ENCODE measurements at regions not wholly inside any gene's neighbourhood (a gene's known extent, or its start where the extent isn't known, plus 50 kb on each side); places are given as distances from the start of the nearest gene placed in this dataset.

DNA sequence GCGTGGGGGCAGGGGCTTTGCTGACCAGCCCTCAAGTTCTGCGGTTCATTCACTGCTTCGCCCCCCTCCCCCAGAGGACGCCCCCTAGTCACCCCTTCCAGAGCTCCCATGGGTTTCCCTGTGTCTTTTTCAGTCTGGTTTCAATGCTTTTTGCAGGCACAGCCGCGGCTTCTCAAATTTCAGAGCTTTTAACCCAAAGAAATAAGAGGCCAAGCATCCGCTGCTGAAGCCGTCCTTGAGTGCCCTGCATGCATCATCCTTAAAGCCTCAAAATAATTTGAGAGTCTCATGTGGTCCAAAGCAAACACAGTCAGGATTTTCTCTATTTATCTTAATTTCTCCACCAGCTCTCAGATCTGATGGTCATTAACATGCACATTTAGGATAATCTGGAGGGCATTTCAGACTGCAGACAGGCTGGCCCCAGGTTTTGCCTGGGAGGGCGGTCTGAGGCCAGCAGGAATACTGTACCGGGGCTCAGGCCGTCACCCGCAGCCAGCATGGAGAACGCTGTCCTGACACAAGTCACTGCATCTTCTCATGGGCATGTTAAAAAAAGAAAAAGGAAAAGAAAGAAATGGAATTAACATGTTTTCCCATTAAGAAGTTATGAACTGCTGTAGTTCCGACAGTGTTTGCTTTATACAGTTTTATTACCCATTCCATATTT is 420.8 kb upstream of the IRX4 start:
- Histone ChIP-seq H3K4me3 (ENCODE audit: insufficient read depth, low read length, poor library complexity, severe bottlenecking) (no peak overlapping the region), H2AFZ (ENCODE audit: low read depth, low read length, severe bottlenecking) (no peak overlapping the region), H3K27me3 (ENCODE audit: low read length) (0 out of 2 replicates have a peak, but pooled peaks cover 3% of the 10 kb centered on the region), H3K9me3 (ENCODE audit: insufficient read depth, low read length) (no peaks in the 10 kb centered on the region), H4K20me1 (ENCODE audit: low read depth, low read length) (no peaks in the 10 kb centered on the region), H3K9ac (ENCODE audit: low read length) (no peak overlapping the region), H3K4me2 (ENCODE audit: low read depth, low read length, poor library complexity, severe bottlenecking) (no peak overlapping the region), H3K36me3 (ENCODE audit: low read length) (no peaks in the 10 kb centered on the region), H3K79me2 (ENCODE audit: insufficient read depth, low read length) (no peaks in the 10 kb centered on the region), H3F3A (ENCODE audit: insufficient read depth) (no peaks in the 10 kb centered on the region), H3K27ac (ENCODE audit: low read depth, low read length) (no peak overlapping the region), H3K9me2 (replicated peaks; ENCODE audit: insufficient read depth, low read length) (no peaks in the 10 kb centered on the region)
- no peak for TF ChIP-seq EZH2phosphoT487 (conservative IDR thresholded peaks at IDR 0.05; ENCODE audit: low read length)
- TF ChIP-seq, protein P1, sequence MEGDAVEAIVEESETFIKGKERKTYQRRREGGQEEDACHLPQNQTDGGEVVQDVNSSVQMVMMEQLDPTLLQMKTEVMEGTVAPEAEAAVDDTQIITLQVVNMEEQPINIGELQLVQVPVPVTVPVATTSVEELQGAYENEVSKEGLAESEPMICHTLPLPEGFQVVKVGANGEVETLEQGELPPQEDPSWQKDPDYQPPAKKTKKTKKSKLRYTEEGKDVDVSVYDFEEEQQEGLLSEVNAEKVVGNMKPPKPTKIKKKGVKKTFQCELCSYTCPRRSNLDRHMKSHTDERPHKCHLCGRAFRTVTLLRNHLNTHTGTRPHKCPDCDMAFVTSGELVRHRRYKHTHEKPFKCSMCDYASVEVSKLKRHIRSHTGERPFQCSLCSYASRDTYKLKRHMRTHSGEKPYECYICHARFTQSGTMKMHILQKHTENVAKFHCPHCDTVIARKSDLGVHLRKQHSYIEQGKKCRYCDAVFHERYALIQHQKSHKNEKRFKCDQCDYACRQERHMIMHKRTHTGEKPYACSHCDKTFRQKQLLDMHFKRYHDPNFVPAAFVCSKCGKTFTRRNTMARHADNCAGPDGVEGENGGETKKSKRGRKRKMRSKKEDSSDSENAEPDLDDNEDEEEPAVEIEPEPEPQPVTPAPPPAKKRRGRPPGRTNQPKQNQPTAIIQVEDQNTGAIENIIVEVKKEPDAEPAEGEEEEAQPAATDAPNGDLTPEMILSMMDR (IDR thresholded peaks at IDR 0.05; ENCODE audit: insufficient read depth, low read length, poor library complexity, severe bottlenecking) = no peak

DNA sequence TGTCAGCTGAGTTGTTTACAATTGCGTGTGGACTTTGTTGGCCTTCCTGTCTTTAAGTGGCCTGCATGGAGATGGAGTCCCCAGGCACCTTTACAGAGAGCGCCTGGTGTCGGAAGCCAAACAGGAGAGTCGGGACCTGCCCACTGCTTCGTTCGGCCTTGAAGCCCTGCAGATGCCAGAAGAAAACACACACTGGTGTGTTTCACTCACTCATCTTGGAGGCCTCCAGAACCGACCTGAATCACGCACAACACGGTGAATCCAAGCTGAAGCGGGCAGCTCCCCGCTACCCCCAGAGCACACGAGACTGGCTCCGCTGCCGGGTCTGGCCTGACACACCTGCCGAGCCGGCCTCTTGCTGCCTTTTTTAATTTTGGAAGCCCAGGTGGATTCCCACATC is 419.4 kb upstream of the IRX4 start:
- Histone ChIP-seq H3K9me2 (replicated peaks; ENCODE audit: insufficient read depth, low read length) (no peaks in the 10 kb centered on the region), H3K4me2 (ENCODE audit: low read depth, low read length, poor library complexity, severe bottlenecking) (no peak overlapping the region), H3K4me3 (ENCODE audit: insufficient read depth, low read length, poor library complexity, severe bottlenecking) (no peak overlapping the region), H3K79me2 (ENCODE audit: insufficient read depth, low read length) (no peaks in the 10 kb centered on the region), H3F3A (ENCODE audit: insufficient read depth) (no peaks in the 10 kb centered on the region), H2AFZ (ENCODE audit: low read depth, low read length, severe bottlenecking) (no peak overlapping the region), H3K27me3 (ENCODE audit: low read length) (0 out of 2 replicates have a peak, but pooled peaks cover 3% of the 10 kb centered on the region), H4K20me1 (ENCODE audit: low read depth, low read length) (no peaks in the 10 kb centered on the region), H3K36me3 (ENCODE audit: low read length) (no peaks in the 10 kb centered on the region), H3K9ac (ENCODE audit: low read length) (no peak overlapping the region), H3K27ac (ENCODE audit: low read depth, low read length) (no peak overlapping the region), H3K9me3 (ENCODE audit: insufficient read depth, low read length) (no peaks in the 10 kb centered on the region)
- no peak for TF ChIP-seq EZH2phosphoT487 (conservative IDR thresholded peaks at IDR 0.05; ENCODE audit: low read length)
- TF ChIP-seq, protein P1 (IDR thresholded peaks at IDR 0.05; ENCODE audit: insufficient read depth, low read length, poor library complexity, severe bottlenecking) = no peak

DNA sequence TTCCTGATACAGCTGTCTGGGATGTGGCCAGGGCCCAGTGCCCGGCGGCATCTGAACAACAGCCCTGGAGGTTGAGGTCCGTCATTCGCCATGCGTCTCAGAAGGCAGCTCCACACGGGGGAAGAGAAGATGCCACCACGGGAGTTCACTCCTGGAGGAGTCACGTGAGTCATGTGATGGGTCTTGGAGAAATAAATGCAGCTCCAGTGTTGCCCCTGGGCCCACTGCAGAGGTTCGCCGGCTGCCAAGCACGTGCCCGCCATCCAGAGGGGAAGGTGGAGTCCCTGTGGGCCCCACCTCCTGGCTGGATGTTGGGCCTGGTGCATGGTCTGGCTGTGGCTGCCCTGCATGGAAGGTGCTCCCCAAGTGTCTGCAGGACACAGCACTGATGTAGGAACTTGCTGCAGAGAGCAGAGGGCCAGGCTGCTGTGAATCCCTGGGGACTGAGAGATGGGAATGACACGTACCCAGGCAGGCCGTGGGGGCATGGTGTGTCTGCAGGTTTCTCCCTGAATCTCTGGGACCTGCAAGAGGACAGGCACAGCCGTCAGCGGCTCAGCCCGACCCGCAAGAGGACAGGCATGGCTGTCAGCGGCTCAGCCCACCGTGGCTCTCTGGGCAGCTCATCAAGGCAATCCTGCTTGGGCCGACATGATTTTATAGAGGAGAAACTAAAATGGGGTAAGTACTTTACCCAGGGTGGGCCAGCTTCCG is 418.3 kb upstream of the IRX4 start:
- Histone ChIP-seq H3K36me3 (ENCODE audit: low read length) (no peaks in the 10 kb centered on the region), H3K4me3 (ENCODE audit: insufficient read depth, low read length, poor library complexity, severe bottlenecking) (no peak overlapping the region), H3K4me2 (ENCODE audit: low read depth, low read length, poor library complexity, severe bottlenecking) (no peak overlapping the region), H3K27ac (ENCODE audit: low read depth, low read length) (no peak overlapping the region), H3K79me2 (ENCODE audit: insufficient read depth, low read length) (no peaks in the 10 kb centered on the region), H3K9me2 (replicated peaks; ENCODE audit: insufficient read depth, low read length) (no peaks in the 10 kb centered on the region), H3K27me3 (ENCODE audit: low read length) (no peaks in the 10 kb centered on the region), H3K9me3 (ENCODE audit: insufficient read depth, low read length) (no peaks in the 10 kb centered on the region), H3F3A (ENCODE audit: insufficient read depth) (no peaks in the 10 kb centered on the region), H2AFZ (ENCODE audit: low read depth, low read length, severe bottlenecking) (no peak overlapping the region), H4K20me1 (ENCODE audit: low read depth, low read length) (no peaks in the 10 kb centered on the region), H3K9ac (ENCODE audit: low read length) (no peak overlapping the region)
- TF ChIP-seq, protein P1 (IDR thresholded peaks at IDR 0.05; ENCODE audit: insufficient read depth, low read length, poor library complexity, severe bottlenecking) = no peak
- no peak for TF ChIP-seq EZH2phosphoT487 (conservative IDR thresholded peaks at IDR 0.05; ENCODE audit: low read length)
